ENCODE measurements at regions not wholly inside any gene's neighbourhood (a gene's known extent, or its start where the extent isn't known, plus 50 kb on each side); places are given as distances from the start of the nearest gene placed in this dataset.

DNA sequence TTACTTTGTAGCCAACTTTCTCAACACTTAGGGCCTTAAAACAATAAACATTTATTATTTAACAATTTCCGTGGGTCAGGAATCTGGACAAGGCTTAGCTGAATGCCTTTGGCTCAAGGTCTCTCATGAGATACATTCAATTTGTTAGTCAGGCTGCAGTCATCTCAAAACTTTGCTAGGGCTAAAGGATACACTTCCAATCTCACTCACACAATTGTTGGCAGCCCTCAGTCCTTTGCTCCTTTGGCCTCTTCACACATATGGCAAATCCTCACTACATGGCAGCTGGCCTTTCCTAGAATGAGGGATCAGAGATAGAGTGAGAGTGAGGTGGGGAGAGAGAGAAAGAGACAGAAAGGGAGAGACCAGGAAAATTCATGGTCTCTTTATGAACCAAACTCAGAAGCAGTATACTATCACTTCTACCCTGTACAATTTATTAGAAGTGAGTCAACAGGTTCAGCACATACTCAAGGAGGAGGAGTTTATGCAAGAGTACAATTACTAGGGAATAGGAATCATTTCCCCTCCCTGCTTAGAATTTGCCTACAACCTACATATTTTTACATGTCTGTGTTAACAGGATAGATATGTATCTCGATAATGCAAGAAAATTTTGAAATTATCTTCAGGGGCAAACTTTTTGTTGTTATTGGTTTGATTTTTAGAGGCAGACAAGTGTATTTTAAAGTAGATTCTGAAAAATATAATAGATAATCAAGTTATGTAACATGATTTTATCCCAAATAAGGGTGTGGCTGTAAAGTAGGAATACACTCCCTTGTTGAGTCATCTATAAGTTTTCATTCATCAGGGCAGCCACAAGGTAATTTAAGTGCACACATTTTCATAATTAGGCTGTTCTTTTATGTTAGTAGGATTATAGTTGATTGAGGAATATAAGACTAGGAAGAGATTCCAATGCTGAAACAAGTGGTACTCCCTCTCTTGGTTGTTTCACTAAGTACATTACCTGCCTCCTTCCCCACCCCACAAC, 85.9 kb upstream of the HMGCLL1 start:
- Histone ChIP-seq H3K4me3 (ENCODE audit: low read depth, low read length, poor library complexity, severe bottlenecking) (no peak overlapping the region), H2AFZ (ENCODE audit: low read length) (no peak overlapping the region), H3K4me1 (ENCODE audit: insufficient read depth, low read length, poor library complexity, severe bottlenecking) (no peaks in the 10 kb centered on the region), H3K36me3 (ENCODE audit: insufficient read depth, low read length) (no peaks in the 10 kb centered on the region), H4K20me1 (ENCODE audit: insufficient read depth, low read length) (no peaks in the 10 kb centered on the region), H3K27ac (ENCODE audit: low read depth, low read length, poor library complexity, severe bottlenecking) (no peak overlapping the region), H3K79me2 (ENCODE audit: insufficient read depth, low read depth, low read length) (no peaks in the 10 kb centered on the region), H3K4me2 (ENCODE audit: low read length) (no peak overlapping the region), H3K9me2 (ENCODE audit: insufficient read depth, low read length) (no peaks in the 10 kb centered on the region), H3K9me3 (ENCODE audit: low read length) (no peaks in the 10 kb centered on the region)
- TF ChIP-seq EZH2phosphoT487 (IDR thresholded peaks at IDR 0.05; ENCODE audit: borderline replicate concordance, low read depth, low read length) (no peak), CTCF (conservative IDR thresholded peaks at IDR 0.05; ENCODE audit: low read length) (no peak)
- intact Hi-C loops (cut with micrococcal nuclease; ENCODE audit: unreplicated experiment): no loop called here
- CTCF ChIA-PET (ENCODE audit: unreplicated experiment): no interaction called here
- BruUV-seq (replicated peaks): no TSS peak
- POLR2A ChIA-PET: no interaction called here
- DNase-seq (ENCODE audit: low spot score): no peak

- no peaks in the 10 kb centered on the region for H4K20me1 ChIP-seq (ENCODE audit: insufficient read depth, low read length)
- no peaks in the 10 kb centered on the region for H3K9me3 ChIP-seq (ENCODE audit: low read length)
- no peaks in the 10 kb centered on the region for H3K9me2 ChIP-seq (ENCODE audit: insufficient read depth, low read length)
- no peaks in the 10 kb centered on the region for H3K79me2 ChIP-seq (ENCODE audit: insufficient read depth, low read depth, low read length)
- H3K36me3 ChIP-seq (ENCODE audit: insufficient read depth, low read length): no peaks in the 10 kb centered on the region
- H2AFZ ChIP-seq (ENCODE audit: low read length): no peak overlapping the region
- DNase-seq (ENCODE audit: low spot score): no peak
- ChIA-PET POLR2A (interaction anchor here (0.5 kb wide), 1 partner anchor 21 kb away, joined by 3 read pairs; no protein-coding TSS in a partner anchor), CTCF (ENCODE audit: unreplicated experiment) (no interaction called here)
- no TSS peak for BruUV-seq (replicated peaks)
- TF ChIP-seq EZH2phosphoT487 (IDR thresholded peaks at IDR 0.05; ENCODE audit: borderline replicate concordance, low read depth, low read length) (no peak), CTCF (conservative IDR thresholded peaks at IDR 0.05; ENCODE audit: low read length) (no peak)
- H3K4me1 ChIP-seq (ENCODE audit: insufficient read depth, low read length, poor library complexity, severe bottlenecking): no peaks in the 10 kb centered on the region
- H3K4me2 ChIP-seq (ENCODE audit: low read length): no peak overlapping the region
- no peak overlapping the region for H3K27ac ChIP-seq (ENCODE audit: low read depth, low read length, poor library complexity, severe bottlenecking)
- intact Hi-C loops (cut with micrococcal nuclease; ENCODE audit: unreplicated experiment): no loop called here
- no peak overlapping the region for H3K4me3 ChIP-seq (ENCODE audit: low read depth, low read length, poor library complexity, severe bottlenecking)
These were observed 84.9 kb upstream of the HMGCLL1 start for GRCh38 chr6:55663914-55664313.

GRCh38 chr6:55659304-55659703, 80.3 kb upstream of the HMGCLL1 start:
- Histone ChIP-seq H3K79me2 (ENCODE audit: insufficient read depth, low read depth, low read length) (no peaks in the 10 kb centered on the region), H4K20me1 (ENCODE audit: insufficient read depth, low read length) (no peaks in the 10 kb centered on the region), H3K9me2 (ENCODE audit: insufficient read depth, low read length) (no peaks in the 10 kb centered on the region), H3K4me2 (ENCODE audit: low read length) (no peak overlapping the region), H3K4me1 (ENCODE audit: insufficient read depth, low read length, poor library complexity, severe bottlenecking) (no peaks in the 10 kb centered on the region), H3K4me3 (ENCODE audit: low read depth, low read length, poor library complexity, severe bottlenecking) (no peak overlapping the region), H3K9me3 (ENCODE audit: low read length) (no peaks in the 10 kb centered on the region), H3K36me3 (ENCODE audit: insufficient read depth, low read length) (no peaks in the 10 kb centered on the region), H2AFZ (ENCODE audit: low read length) (no peak overlapping the region), H3K27ac (ENCODE audit: low read depth, low read length, poor library complexity, severe bottlenecking) (no peak overlapping the region)
- ChIA-PET CTCF (ENCODE audit: unreplicated experiment) (no interaction called here), POLR2A (no interaction called here)
- no TSS peak for BruUV-seq (replicated peaks)
- no peak for DNase-seq (ENCODE audit: low spot score)
- intact Hi-C loops (cut with micrococcal nuclease; ENCODE audit: unreplicated experiment): no loop called here
- no peak for TF ChIP-seq CTCF (conservative IDR thresholded peaks at IDR 0.05; ENCODE audit: low read length)
- no peak for TF ChIP-seq EZH2phosphoT487 (IDR thresholded peaks at IDR 0.05; ENCODE audit: borderline replicate concordance, low read depth, low read length)

All from OCI-LY7 (cell line).